ENCODE measurements at regions not wholly inside any gene's neighbourhood (a gene's known extent, or its start where the extent isn't known, plus 50 kb on each side); places are given as distances from the start of the nearest gene placed in this dataset.
"Not testable (repeated sequence)": the region's sequence is repeated elsewhere in the genome, so short reads cannot be mapped to it uniquely, and the experiment has no call there.

DNA sequence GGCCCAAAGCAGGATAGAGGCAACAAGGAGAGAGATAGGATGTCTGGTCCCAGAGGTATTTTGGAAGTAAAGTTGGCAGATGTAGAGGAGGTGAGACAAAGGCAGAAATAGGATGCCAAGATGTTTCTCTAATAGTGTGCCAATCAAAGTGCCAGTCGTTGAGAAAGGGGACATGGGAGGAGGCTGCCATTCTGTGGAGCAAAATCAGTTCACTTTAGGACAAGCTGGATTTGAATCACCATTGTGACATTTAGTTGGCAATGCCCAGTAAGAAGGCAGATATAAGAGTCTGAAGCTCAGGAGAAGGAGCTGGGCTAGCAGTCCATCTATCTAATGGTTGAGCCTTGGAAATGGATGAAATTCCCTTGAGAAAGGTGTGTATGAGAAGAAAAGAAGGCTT, 53.8 kb downstream of the ADRB2 start:
- DNase-seq = no peak

DNA sequence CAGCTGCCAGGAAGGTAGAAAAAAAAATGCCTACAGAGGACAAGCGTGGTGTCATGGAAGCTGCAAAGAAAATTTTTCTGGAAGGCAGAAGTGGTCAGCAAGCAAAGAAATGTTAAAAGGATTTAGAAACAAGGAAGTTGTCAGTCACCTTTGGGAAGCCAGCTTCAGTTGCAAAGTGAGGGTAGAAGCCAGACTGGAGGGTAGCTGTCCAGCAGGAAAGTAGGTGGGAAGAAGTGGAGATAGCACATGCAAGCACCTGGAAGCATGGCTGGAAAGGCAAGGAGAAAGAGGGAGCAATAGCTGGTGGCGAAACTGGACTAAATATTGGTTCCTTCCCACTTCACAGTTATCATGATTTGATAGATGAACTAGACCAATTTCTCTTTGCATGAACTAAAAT, 54.3 kb downstream of the ADRB2 start:
- no peak for DNase-seq

DNA sequence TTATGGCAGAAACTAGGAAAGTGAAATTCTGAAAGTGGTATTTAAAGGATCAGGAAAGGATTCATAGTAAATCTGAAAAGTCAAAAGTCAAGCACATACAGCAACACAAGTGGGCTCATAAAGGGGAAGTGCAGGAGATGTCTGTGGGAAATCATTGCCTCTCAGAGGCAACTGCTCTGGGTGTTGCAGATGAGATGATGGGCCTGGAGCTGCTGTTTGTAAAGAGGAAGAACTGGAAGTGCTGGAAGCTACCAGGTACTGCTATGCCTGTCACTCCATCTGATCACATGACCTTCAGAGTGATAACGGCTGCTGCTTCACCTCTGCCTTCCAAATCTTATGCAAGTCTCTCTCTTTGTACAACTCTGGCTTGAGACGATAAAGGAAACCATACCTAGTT, 55.9 kb downstream of the ADRB2 start:
- no peak for DNase-seq

DNA sequence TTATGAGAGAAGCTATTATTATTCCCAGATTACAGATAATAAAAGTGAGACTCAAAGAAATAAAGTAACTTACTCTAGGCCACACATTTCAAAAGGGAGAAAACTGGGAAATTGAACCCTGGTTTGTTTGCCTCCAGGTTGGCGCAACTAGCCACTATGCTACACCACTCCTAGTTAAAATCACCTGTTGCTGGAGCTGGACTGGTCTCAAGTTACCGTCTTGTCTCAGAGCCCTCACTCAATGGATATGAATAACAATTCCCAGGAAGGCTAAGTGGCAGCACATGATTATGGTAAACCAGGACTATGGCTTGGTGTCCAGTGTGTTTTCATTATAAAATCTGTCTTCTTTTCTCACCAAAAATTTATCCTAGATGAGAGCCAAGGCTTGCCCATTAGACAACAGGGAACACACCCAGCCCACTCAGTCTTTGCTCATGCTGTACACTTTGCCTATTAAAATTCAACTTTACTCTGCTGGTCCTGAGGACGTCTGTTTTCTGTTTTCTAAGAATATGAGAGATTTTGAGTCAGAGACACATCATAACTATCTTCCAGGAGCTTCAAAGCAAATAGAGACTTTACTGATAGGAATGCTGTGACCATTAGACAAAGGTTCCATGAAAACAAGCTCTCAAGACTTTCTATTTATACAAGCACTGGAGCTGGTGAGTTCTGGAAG, 58.1 kb downstream of the ADRB2 start:
- DNase-seq = no peak

DNA sequence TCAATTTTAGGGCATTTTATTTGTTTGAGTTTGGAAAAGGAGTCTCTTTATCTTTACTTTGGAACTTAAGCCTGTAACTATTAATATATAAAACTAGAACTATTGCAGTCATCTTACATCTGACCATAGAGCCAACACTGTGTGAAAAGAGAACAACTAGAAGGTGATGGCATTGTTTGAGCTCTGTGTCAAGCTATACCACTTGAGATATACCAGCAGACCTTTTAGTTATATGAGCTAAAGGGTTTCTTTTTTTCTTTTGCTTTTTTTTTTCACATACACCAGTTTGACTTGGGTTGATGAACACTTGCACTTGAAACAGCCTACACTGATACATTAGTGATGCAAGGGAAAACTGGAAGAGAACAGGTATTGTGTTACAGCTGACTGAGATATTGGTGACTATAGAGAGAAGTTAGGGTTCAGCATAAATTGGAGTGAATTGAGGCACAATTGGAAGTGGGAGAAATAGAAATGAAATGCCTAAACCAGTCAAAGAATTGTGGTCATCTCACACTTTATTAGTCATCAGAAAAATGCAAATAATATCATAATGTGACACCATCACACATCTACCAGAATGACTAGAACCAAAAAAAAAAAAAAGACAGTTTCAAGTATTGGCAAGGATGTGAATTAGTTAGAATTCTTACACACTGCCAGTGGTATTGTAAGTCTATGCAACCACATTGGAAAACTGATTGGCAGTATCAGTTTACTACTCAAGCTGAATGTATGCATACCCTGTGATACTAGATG, 60.9 kb downstream of the ADRB2 start:
- DNase-seq = no peak

DNA sequence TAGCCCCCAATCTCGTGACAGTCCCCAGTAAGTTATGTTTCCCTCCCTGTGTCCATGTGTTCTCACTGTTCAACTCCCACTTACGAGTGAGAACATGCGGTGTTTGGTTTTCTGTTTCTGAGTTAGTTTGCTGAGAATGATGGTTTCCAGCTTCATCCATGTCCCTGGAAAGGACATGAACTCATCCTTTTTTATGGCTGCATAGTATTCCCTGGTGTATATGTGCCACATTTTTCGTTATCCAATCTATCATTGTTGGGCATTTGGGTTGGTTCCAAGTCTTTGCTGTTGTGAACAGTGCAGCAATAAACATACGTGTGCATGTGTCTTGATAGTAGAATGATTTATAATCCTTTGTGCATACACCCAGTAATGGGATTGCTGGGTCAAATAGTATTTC, 63.5 kb downstream of the ADRB2 start:
- DNase-seq = not testable (repeated sequence)

DNA sequence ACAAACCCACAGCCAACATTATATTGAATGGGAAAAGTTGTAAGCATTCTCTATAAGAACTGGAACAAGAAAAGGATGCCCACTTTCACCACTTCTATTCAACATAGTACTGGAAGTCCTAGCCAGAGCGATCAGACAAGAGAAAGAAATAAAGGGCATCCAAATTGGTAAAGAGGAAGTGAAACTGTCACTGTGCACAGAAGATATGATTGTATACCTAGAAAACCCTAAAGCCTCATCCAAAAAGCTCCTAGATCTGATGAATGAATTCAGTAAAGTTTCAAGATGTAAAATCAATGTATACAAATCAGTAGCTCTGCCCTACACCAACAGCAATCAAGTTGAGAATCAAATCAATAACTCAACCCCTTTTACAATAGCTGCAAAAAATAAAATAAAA, 69.0 kb downstream of the ADRB2 start:
- DNase-seq = not testable (repeated sequence)

DNA sequence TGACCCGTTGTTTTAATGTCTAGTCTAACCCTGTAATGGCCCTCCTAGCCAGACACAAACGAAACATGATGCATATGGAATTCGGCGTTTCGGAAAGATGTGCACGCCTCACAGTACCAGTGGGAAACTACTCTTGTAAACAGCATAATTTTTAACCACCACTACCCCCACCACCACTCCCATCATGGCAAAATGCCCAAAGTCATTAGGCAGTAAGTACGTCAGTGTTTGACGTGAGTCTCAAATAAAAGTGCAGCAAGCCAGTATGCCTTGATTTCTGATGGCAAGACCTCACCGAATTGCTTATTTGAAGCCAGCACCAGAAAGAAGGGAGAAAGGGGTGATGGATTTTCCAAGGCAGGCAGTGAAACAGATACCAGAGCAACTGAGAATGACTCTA, 71.4 kb downstream of the ADRB2 start:
- DNase-seq = no peak

DNA sequence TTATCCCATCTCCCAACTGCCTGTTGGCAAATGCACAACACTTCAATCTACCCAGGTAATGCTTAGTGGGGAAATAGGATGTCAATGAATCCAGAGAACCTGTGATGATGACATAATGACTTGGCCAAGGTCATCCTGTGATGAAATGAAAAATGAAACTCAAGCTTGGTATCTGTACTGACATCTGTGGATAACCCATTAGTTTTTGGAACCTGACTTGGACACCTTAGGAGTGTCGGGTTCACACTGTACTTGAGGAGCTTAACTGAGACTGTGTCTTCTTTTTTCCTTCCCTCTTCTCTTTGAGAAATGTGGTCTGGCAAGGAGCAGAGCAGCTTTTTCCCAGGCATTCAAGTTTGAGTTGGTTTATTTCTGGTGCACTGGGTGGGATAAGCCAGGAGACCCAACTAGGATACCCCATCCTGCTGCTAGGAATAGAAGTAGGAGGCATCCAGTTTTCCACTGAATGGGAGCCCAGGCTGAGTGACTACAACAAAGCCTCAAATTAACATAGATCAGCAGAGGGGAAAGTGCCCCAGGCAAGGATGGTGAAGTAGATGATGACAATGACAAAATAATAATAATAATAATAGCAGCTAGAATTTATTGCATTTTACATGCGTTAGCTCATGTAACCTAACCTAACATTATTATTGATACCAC, 72.1 kb downstream of the ADRB2 start:
- DNase-seq = no peak

DNA sequence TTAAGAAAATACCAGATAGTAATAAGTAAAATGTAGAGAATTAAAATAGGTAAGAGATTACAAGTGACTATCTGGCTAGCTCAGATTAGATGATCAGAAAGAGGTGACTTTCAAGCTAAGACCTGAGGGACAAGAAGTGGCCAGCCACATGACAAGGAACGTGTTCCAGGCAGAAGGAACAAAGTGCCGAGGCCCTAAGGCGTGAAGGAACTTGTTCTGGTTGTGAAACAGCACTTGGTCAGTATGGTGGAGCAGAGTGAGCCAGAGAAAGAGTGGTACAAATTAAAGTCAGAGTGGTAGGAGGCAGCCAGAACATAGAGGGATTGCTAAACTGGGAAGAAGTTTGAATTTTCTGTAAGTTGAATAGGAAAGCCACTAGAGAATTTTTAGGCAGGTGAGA, 73.6 kb downstream of the ADRB2 start:
- no peak for DNase-seq

DNA sequence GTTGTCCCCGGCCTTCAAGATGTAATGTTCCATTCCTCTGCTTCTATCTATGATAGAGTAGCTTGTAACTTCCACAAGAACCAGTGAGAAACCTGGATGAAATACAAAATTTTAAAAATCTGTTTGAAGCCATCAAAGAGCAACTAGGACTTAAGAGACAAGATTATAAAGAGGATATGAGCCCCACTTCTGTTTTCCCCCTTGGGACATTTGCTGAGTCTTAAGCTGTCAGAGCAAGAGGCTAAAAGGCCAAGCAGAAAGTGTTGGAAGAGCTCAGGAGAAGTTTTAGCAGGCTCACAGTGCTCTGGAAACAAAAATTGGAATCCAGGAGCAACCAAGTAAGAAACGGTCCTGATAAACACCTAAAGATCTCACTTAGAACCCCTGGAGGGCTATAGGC, 76.1 kb downstream of the ADRB2 start:
- no peak for DNase-seq

DNA sequence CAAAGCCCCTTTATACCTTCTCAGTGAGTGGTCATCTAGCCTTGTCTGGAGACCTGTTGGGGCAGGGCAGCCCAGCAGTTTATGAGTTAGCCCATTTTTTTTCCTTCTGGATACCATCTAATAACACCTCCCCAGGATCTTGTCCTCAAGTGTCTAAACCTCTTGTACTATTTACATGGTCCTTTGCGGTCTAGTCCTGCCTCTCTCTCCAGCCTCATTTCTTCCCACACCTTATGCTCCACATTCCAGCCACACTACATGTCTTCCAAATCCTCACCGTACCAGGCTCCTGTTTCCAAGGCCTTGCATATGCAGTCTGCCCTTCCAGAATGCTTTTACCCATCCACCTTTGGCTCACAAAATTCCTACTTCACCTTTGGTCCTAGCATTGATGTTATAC, 77.2 kb downstream of the ADRB2 start:
- no peak for DNase-seq

DNA sequence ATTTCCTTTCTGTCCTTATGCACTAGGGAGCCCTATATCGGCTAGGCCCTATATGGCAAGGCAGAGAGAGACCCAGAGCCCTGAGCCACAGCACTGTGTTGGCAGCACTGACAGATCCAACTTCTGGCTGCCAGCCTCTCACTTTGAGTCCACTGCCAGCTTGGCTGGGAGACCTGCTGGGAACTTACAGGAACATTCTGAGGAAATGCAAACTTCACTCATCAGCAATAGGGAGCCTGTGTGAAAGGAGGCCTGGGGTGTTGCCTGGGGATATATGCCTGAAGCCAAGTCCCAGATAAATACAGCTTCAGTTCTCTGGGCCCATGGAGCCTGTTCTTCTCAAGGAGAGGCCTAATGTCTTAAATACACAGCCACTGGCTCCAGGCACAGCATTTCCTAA, 78.0 kb downstream of the ADRB2 start:
- no peak for DNase-seq

DNA sequence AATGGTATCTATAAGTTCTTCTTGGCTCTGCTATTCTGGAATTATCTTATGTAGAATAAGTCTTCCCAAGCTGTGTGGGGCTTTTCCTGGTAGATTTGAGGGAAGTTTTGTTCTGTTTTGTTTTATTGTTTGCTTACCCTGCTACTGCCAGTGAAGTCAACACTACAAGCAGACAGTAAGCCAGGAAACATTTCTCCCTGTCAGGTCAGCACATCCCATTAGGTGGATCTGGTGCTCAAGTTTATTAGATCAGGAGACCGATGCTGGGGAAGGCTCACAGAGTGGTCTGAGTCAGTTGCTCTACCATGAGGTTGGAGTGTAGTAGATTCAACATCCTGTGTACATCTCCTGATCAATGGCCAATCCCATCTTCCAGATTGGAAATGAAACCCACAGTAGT, 79.1 kb downstream of the ADRB2 start:
- DNase-seq = no peak

DNA sequence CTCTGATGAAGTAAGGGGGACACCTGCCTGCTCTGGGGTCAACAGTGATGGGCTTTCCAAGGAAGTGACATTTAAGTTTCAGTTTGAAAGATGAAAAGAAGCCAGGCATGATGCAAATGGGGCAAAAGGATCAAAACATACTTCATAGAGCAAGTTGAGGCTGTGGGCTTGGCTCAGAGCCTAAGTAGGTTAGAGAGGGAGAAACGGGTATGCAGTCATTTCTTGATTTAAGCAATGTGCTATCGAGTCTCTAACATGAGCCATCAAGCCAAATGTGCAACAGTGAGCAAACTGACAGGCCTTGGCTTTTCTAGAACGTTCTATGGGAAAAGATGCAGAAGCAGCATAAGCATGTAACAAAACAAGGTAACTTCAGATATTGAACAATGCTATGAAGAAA, 80.6 kb downstream of the ADRB2 start:
- DNase-seq = no peak

DNA sequence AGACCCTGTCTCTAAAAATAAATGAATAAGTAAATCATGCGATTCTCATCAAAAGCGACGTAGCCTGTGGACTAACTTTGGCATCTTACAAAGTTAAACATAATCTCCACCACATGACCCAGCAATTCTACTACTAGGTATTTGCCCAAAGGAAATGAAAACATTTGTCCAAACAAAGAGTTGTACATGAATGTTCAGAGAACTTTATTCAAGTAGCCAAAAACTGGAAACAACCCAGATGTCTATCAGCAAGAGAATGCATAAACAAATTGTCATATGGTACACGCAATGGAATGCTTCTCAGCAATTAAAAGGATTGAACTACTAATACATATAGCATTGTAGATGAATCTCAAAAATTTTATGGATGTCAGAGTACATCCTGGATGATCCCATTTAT, 82.6 kb downstream of the ADRB2 start:
- no peak for DNase-seq

DNA sequence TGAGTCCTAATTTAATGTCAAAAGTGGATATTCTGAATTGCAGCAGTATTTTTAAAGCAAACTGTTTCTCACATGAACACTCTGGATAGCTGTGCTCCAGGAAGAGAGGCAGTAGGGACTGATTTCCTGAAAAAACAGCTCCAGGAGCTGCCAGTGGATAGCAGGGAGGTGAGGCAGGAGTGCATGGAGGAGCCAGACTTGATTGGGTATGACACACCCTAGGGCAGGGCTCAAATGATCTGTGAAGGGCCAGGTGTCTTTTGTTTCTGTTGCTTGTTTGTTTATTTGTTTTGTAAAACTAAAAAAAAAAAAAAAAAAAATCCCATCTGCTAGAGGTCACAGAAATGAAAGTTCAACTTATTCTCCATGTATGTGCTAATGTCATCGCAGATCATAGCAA, 83.4 kb downstream of the ADRB2 start:
- DNase-seq = no peak

DNA sequence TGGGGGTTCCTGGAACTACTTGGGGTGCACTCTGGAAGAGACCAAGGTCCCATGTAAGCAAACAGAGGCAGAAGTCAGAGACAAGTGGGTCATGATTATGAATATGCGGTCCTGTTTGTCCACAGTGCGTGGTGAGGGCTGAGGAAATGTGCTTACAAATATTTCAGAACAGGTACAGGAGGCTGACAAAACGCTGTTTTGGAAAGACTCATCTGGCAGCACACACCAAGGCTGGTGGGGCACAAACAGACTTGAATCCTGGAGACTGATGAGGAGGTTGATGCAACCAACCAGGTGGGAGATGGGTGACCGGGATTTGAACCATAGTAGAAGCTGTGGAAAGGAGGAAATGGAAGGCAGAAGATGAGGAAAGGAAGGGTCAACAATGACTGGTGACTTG, 83.8 kb downstream of the ADRB2 start:
- DNase-seq = no peak

DNA sequence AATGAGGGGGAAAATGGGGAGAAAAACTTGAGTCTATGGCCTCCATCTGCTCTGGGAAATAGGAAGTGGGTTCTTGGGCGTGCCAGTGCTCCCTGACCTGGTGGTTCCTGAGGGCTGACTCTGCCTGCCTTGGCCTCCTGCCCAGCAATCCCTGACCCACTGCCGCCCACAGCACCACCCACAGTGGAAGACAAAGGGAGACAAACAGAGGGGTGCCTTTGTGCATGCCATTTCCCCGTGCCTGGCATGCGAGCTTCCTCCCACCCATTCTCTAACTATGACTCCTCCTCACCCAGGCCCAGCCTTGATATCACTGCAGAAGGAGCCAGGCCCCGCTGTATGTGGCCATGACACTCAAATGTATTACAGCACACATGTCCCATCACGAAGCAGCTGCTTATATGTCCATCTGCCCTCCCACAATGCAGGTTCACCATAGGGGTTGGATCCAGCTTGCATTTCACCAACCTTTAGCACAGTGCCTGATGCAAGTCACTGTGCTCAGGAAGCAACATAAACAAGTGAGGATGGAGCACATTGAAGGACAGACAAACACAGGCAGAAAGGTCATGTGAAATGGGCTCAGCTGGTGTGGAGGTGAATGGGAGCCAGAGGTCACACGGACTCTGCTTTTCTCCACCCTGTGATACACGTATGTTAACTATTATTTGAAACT, 84.4 kb downstream of the ADRB2 start:
- DNase-seq = no peak

DNA sequence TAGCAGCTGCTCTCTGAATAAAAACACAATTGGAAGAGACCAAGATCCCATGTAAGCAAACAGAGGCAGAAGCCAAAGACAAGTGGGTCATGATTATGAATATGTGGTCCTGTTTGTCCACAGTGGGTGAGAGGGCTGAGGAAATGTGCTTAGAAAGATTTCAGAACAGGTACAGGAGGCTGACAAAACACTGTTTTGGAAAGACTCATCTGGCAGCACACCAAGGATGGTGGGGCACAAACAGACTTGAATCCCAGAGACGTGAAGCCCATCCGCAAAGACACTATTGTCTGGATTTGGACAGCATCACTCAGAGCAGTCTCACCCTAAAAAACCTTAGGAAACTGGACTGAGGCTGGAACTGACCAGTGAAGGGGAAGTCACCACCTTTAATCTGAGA, 85.0 kb downstream of the ADRB2 start:
- no peak for DNase-seq

DNA sequence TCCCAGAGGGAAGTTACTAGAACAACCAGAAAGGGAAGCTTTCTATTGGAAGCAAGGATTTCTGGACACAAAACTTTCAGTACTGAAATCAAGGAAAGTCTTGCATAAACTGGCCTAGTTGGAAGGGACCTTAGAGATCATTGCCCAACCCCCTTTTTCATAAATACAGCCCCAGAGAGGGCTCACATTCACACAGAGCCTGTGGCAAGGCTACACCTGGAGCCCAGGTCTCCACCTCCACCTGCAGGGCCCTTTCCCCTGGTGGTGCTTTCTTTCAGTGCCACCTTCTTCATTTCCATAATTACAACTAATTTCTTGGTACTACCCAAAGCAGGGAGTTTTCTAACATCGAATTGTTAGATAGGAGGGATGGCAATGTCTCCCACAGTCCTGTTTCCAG, 85.7 kb downstream of the ADRB2 start:
- DNase-seq = no peak

DNA sequence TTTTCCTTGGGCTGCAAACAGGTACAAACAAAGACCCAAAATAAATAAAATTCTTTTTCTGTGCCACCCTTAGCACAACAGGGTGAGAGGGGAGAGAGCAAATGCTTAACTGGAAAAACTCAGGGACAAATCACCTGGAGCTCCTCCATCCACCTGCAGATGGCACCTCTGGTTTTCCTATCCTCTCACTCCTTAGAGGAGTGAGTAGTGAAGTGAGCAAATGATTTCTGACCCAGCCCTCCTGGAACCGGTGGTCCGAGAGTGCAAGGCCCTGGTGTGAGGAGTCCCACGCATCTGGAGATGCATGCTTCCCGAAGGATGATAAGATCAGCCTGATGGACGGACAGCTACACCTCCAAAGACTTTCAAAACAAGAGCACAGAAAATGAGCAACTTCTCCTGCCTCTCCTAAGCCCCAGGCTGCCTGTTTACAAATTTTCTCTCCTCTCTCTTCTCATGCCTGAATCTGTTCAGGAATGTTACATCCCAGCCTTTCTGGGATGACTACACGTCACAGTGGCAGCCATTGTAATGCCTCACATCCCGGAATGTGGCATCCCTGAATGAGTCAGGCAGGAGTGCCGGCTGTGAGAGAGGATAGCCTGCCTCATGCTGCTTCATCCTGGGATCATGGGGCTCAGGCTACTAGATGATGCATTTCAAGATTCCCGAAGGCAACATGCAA, 86.4 kb downstream of the ADRB2 start:
- no peak for DNase-seq

DNA sequence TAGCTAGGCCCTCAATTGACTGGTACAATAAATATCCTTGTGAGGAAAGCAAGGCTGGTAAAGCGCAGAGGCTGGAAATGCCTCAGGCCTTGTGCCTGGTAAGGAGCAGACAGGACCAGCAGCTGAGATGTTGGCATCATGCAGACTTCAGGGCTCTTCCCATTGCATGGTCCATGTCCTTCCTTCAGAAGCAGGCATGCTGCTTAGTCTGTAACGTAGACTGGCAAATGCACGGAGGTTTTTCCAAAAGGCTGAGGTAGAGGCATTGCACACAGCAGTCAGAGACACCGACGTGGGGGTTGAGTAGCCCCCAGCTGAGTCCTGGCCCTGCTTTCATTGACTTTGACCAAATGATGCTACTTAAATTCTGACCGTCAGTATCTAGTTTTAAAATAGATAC, 87.1 kb downstream of the ADRB2 start:
- no peak for DNase-seq
